GM23248 (cell line): ENCODE measurements at regions not wholly inside any gene's neighbourhood (a gene's known extent, or its start where the extent isn't known, plus 50 kb on each side); places are given as distances from the start of the nearest gene placed in this dataset.

Experiments used
- EZH2 ChIP-seq: fragments of 200-600 bp; sonication (generic); IDR thresholded peaks from 2 replicates; pipeline ENCODE4 v1.6.1; 2018; ENCODE audit warnings: antibody characterized with exemption, mild to moderate bottlenecking; ENCODE audit not compliant: insufficient read depth, poor library complexity, severe bottlenecking
- EZH2phosphoT487 ChIP-seq: fragments of 200-600 bp; sonication (generic); IDR thresholded peaks from 2 replicates; pipeline ENCODE4 v1.6.1; 2018; ENCODE audit warnings: antibody characterized with exemption, moderate library complexity, mild to moderate bottlenecking, low read depth; ENCODE audit not compliant: insufficient read depth

DNA sequence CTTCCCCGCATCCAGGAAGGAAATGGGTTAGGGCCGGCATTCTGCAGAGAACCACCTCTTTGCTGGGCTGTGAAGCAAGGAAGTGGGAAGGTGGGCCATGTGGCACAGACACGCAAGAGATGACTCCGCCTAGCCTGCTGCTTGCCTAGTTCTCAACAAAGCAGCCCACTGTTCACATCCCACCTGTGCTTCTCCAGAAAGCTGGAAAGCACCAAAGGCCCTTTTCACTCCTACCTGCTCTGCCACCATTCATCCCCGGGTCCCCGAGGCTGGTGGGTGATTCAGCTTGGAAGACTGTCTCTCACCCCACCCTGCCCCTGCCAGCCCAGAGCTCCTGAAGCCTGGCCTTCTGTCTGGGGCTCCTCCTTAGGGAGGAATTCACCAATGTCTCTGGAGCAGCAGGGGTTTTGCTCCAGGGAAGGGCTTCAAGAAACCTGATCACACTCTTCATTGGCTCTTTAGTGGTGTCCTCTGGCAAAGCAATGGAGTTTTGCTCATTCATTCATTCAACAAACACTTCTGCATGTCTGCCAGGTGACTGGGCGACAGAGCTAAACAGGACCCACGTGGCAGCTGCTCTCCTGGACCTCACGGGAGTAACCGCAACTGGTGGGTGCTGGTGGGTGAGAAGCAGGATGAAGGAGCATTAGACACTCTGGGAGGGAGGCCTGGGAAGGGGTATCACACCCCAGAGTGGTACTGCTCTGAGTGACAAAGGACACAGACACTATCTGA, 145.4 kb upstream of the TLE3 start:
- TF ChIP-seq EZH2 (no peak), EZH2phosphoT487 (no peak)
